ENCODE measurements at regions not wholly inside any gene's neighbourhood (a gene's known extent, or its start where the extent isn't known, plus 50 kb on each side); places are given as distances from the start of the nearest gene placed in this dataset.

DNA sequence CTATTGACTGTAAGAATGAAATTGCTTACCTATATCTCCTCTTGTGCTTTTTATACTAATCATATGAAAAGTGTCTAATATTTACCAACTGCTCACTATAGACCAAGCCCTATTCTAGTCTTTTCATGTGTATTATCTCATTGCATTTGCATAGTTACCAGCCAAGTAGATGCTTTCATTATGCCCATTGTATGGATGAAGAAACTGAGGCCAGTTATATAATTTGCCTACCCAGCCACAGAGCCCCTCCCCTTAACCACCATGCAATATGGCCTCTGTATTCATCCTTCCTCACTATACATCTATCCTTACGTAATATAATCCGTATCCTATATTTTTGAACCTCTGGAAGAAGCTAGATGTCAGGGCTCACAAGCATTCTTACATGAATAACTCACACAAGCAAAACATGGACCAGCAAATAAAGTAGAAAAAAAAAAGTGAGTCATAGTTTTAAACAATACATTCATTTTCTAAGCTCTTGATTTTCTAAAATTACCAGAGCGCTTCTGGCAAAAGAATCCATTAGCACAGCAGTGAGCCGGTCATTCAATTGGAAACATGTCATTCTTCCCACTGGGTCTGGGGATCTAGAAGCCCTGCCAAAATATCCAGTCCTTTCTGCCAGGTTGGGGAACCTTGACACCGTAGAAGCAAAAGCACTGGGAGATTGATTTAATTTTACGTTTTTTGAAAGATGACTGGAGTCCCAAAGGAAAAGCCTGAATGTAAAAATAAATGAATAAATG is 80.0 kb downstream of the C11orf91 start:
- TF ChIP-seq POLR2A (IDR thresholded peaks at IDR 0.05; ENCODE audit: low read depth, low read length), result no peak
- TF ChIP-seq, protein P1, sequence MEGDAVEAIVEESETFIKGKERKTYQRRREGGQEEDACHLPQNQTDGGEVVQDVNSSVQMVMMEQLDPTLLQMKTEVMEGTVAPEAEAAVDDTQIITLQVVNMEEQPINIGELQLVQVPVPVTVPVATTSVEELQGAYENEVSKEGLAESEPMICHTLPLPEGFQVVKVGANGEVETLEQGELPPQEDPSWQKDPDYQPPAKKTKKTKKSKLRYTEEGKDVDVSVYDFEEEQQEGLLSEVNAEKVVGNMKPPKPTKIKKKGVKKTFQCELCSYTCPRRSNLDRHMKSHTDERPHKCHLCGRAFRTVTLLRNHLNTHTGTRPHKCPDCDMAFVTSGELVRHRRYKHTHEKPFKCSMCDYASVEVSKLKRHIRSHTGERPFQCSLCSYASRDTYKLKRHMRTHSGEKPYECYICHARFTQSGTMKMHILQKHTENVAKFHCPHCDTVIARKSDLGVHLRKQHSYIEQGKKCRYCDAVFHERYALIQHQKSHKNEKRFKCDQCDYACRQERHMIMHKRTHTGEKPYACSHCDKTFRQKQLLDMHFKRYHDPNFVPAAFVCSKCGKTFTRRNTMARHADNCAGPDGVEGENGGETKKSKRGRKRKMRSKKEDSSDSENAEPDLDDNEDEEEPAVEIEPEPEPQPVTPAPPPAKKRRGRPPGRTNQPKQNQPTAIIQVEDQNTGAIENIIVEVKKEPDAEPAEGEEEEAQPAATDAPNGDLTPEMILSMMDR (IDR thresholded peaks at IDR 0.05; ENCODE audit: extremely low read depth in 1 of 2, insufficient read depth in 1 of 2, low read depth in 1 of 2, low read length in 2 of 2), result no peak
